OCI-LY3 (cell line): ENCODE measurements at regions not wholly inside any gene's neighbourhood (a gene's known extent, or its start where the extent isn't known, plus 50 kb on each side); places are given as distances from the start of the nearest gene placed in this dataset.

Experiments
- CTCF ChIP-seq: fragments of 200-600, 300-600 bp; sonication (generic); IDR thresholded peaks from 2 replicates; pipeline ENCODE4 v1.5.1; 2014; ENCODE audit warnings: antibody characterized with exemption, low read length, low read depth
- EZH2phosphoT487 ChIP-seq: fragments of 200-600 bp; shearing (Covaris generic); IDR thresholded peaks from 2 replicates; pipeline ENCODE4 v1.6.1; 2018; ENCODE audit warnings: antibody characterized with exemption, mixed run types, low read depth

DNA sequence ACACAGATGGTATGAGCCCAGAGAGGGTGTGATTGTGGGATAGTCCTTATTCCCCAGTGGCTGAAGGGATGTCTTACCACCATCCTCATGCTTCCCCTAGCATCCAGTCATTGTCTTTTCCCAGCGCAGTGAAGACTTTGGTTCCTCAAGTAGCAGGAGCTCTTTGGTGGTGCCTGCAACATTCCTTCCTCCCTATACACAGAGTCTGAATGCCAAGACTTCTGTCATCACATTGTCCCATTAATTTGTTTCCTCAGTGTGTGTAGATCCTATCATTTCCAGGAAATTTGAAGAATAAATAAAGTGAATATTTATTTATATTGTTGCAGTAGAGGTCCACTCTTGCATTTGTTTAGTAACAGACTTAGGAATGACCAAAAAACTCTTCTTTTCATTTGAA is 147.2 kb downstream of the DACT1 start:
- no peak for TF ChIP-seq EZH2phosphoT487
- no peak for TF ChIP-seq CTCF
